Activated CD4-positive, alpha-beta memory T cell treated with anti-CD3 and anti-CD28 coated beads for 36 hours (primary cell): ENCODE measurements at regions not wholly inside any gene's neighbourhood (a gene's known extent, or its start where the extent isn't known, plus 50 kb on each side); places are given as distances from the start of the nearest gene placed in this dataset.

Source experiments
- CTCF ChIA-PET: fragments of 350-600 bp; sonication (Branson Sonifier 250); formaldehyde crosslinking; loops from one replicate; lab custom pipeline; 2021; ENCODE audit warnings: antibody characterized with exemption, inconsistent platforms; lab: Charles Lee
- POLR2A ChIA-PET: fragments of 350-600 bp; sonication (Branson Sonifier 250); formaldehyde crosslinking; loops from one replicate; lab custom pipeline; 2021; ENCODE audit warnings: antibody characterized with exemption; lab: Charles Lee
- DNase-seq: peaks from one replicate; pipeline ENCODE4 v3.0.0-alpha.2; 2020
- H3K27ac Mint-ChIP-seq: one replicate; pipeline ENCODE4 v1.8.0; 2021; ENCODE audit warnings: mixed read lengths
- H3K27me3 Mint-ChIP-seq: one replicate; pipeline ENCODE4 v1.8.0; 2021; ENCODE audit warnings: mixed read lengths
- H3K36me3 Mint-ChIP-seq: one replicate; pipeline ENCODE4 v1.8.0; 2021; ENCODE audit warnings: mixed read lengths
- H3K4me1 Mint-ChIP-seq: one replicate; pipeline ENCODE4 v1.8.0; 2021; ENCODE audit warnings: low read depth, mixed read lengths
- H3K4me3 Mint-ChIP-seq: one replicate; pipeline ENCODE4 v1.8.0; 2021; ENCODE audit warnings: mild to moderate bottlenecking, mixed read lengths
- H3K9me3 Mint-ChIP-seq: one replicate; pipeline ENCODE4 v1.8.0; 2021; ENCODE audit warnings: mixed read lengths
- intact Hi-C: fragments of 100-400 bp; cut with micrococcal nuclease; formaldehyde crosslinking; loops from one replicate; pipeline ENCODE4 v1.15.1; 2023

DNA sequence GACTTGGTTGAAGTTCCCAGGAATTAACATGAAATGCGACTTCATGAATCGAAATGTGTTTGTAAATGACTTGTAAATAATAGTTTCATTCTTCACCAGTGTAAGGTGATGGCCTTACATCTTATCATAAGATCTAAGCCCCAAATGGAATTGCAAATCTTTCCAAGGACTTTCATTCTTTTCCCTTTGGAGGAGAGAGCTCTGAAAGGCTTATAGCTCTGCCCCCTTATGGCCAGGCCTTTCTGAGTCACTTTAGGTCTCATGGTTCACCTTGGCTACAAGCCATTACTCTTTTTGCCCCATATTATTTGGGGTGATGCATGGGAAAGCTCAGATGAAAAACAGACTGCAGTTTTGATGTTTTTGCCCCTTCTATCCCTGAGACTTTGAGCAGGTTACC is 209.1 kb upstream of the BMP2 start:
- H3K4me1 Mint-ChIP-seq = no peaks in the 10 kb centered on the region
- ChIA-PET CTCF (no interaction called here), POLR2A (no interaction called here)
- H3K4me3 Mint-ChIP-seq = no peak overlapping the region
- no peaks in the 10 kb centered on the region for H3K36me3 Mint-ChIP-seq
- DNase-seq = no peak
- no peak overlapping the region for H3K27ac Mint-ChIP-seq
- H3K9me3 Mint-ChIP-seq = no peaks in the 10 kb centered on the region
- intact Hi-C loops = no loop called here
- no peaks in the 10 kb centered on the region for H3K27me3 Mint-ChIP-seq

DNA sequence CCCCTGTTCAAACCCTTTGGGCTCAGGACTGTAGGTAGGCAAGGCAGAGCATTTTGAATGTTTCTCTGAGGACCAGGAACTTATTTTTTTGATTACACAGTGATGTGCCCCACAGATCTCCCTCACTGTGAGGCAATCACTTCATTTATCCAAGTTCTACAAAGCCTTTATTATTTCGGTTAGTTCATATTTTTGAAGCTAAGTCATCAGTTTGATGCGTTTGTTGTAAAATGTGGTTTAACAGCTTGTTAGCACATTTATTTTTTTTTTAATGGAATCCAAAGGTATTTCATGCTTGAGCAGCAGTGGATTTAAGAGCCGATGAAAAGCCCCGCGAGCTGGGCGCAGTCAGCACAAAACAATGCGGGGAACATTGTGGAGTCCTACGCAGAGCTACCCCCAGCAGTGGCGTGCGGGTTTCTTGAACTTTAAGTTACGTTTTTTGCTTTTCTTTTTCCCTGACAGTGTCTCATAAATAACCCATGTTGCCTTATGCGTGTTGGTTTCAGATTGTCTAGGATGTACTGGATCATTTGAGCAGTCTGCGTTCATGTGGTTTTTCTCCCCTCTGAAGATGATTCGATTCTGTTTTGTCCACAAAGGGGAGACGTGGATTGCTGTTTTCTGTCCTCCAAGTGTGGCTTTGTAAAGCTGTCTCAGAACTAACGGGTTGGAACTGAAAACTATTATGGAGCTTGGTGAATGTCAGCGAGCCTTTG is 233.6 kb upstream of the BMP2 start:
- H3K27ac Mint-ChIP-seq = no peak overlapping the region
- no peak for DNase-seq
- POLR2A ChIA-PET = no interaction called here
- CTCF ChIA-PET = no interaction called here
- H3K9me3 Mint-ChIP-seq = peaks cover 7% of the 10 kb centered on the region
- no peaks in the 10 kb centered on the region for H3K4me1 Mint-ChIP-seq
- H3K36me3 Mint-ChIP-seq = no peaks in the 10 kb centered on the region
- no peak overlapping the region for H3K4me3 Mint-ChIP-seq
- no peaks in the 10 kb centered on the region for H3K27me3 Mint-ChIP-seq
- intact Hi-C loops = no loop called here

DNA sequence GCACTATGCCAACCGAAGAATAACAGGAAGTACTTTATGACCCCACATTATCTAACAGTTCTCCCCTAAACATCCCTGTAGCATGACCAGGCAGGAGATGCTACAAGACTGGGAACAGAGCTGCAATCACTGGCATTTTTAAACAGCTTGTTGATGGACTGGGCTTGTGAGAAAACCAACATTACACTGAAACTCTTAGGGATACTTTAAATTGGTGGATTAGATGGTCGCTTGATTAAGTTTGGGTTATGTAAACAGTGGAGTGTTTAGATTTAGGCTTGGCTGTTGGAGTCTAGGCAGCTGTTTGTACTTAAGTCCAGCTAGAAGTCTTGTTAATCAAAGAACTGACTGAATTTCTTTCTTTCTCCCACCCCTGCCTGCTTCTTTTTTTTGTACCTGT is 234.1 kb upstream of the BMP2 start:
- H3K4me3 Mint-ChIP-seq = no peak overlapping the region
- no peaks in the 10 kb centered on the region for H3K4me1 Mint-ChIP-seq
- POLR2A ChIA-PET = no interaction called here
- DNase-seq = no peak
- CTCF ChIA-PET = no interaction called here
- intact Hi-C loops = no loop called here
- no peaks in the 10 kb centered on the region for H3K36me3 Mint-ChIP-seq
- H3K9me3 Mint-ChIP-seq = peaks cover 7% of the 10 kb centered on the region
- H3K27me3 Mint-ChIP-seq = no peaks in the 10 kb centered on the region
- no peak overlapping the region for H3K27ac Mint-ChIP-seq

DNA sequence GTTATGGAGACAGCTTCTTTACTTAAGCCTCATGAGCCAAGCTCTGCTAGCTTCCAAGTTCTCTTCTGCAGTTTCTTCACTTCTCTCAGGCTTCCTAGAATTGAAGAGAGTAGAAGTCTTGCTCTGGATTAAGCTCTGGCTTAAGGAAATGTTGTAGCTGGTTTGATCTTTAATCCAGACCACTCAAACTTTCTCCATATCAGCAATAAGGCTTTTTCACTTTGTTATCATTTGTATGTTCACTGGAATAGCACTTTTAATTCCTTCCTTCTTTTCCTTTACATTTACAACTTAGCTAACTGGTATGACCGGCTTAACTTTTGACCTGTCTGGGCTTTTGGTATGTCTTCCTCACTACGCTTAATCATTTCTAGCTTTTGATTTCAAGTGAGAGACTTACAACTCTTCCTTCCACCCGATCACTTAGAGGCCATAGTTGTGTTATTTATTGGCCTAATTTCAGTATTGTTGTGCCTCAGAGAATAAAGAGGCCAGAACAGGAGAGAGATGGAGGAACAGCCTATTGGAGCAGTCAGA is 236.6 kb upstream of the BMP2 start:
- Mint-ChIP-seq H3K36me3 (no peaks in the 10 kb centered on the region), H3K4me3 (no peak overlapping the region), H3K27me3 (no peaks in the 10 kb centered on the region), H3K4me1 (no peaks in the 10 kb centered on the region), H3K9me3 (peaks cover 6% of the 10 kb centered on the region), H3K27ac (no peak overlapping the region)
- ChIA-PET CTCF (no interaction called here), POLR2A (no interaction called here)
- no peak for DNase-seq
- intact Hi-C loops = no loop called here

GRCh38 chr20:6530254-6530653 is 237.2 kb upstream of the BMP2 start:
- Mint-ChIP-seq H3K4me1 (no peaks in the 10 kb centered on the region), H3K36me3 (no peaks in the 10 kb centered on the region), H3K9me3 (peaks cover 7% of the 10 kb centered on the region), H3K4me3 (no peak overlapping the region), H3K27me3 (no peaks in the 10 kb centered on the region), H3K27ac (no peak overlapping the region)
- ChIA-PET POLR2A (no interaction called here), CTCF (no interaction called here)
- intact Hi-C loops = no loop called here
- no peak for DNase-seq

DNA sequence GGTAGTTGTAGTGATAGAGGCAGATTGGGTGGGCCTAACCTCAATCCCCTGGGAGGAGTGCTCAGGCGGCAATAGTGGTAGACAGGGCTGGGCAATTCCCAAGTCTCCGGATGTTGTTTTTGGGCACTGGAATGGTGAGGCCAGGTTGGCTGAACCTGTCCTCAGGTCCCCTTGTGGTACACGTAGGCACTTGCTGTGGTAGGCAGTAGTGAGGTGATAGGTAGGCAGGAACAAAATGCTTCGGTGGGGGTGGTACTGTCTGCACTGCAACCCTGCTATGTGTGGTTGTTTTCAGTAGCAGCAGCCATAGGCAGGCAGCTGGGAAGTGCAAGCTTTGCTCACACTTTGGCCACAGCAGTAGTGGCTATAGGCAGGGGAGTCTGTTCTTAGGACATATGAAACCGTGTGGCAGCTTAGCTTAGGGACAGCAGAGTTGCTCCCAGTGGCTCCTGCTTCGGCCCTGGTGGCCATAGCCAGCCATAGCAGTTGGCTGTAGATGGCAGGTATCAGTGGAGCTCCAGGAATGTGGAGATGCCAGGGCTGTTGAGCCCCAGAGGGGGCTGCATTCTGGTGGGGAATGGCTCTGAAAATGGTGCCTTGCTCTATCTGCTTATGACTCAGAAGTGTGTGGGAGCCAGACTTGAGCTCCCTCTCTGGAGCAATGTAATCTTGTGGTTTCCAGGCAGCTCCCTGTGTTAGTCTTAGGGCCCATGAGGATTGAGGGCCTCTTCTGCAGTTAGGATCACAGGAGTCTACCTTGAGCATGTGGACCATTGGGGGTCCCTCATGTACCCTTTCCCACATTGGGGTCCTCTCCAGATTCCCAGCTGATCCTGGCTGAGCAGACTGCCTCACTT is 241.8 kb upstream of the BMP2 start:
- Mint-ChIP-seq H3K27me3 (no peaks in the 10 kb centered on the region), H3K9me3 (peaks cover 28% of the 10 kb centered on the region), H3K36me3 (no peaks in the 10 kb centered on the region), H3K4me3 (no peak overlapping the region), H3K4me1 (no peaks in the 10 kb centered on the region), H3K27ac (no peak overlapping the region)
- ChIA-PET CTCF (no interaction called here), POLR2A (no interaction called here)
- intact Hi-C loops = no loop called here
- DNase-seq = no peak

- H3K4me1 Mint-ChIP-seq = no peaks in the 10 kb centered on the region
- no peak for DNase-seq
- intact Hi-C loops = no loop called here
- no peaks in the 10 kb centered on the region for H3K27me3 Mint-ChIP-seq
- ChIA-PET POLR2A (no interaction called here), CTCF (no interaction called here)
- H3K36me3 Mint-ChIP-seq = no peaks in the 10 kb centered on the region
- H3K27ac Mint-ChIP-seq = no peak overlapping the region
- H3K4me3 Mint-ChIP-seq = no peak overlapping the region
- peaks cover 28% of the 10 kb centered on the region for H3K9me3 Mint-ChIP-seq
Measured at GRCh38 chr20:6524305-6524704, 243.2 kb upstream of the BMP2 start.

GRCh38 chr20:6519556-6519955 is 247.9 kb upstream of the BMP2 start:
- no peak overlapping the region for H3K4me3 Mint-ChIP-seq
- H3K27ac Mint-ChIP-seq = no peak overlapping the region
- H3K36me3 Mint-ChIP-seq = no peaks in the 10 kb centered on the region
- no peak for DNase-seq
- no peaks in the 10 kb centered on the region for H3K27me3 Mint-ChIP-seq
- intact Hi-C loops = no loop called here
- POLR2A ChIA-PET = no interaction called here
- CTCF ChIA-PET = no interaction called here
- no peaks in the 10 kb centered on the region for H3K4me1 Mint-ChIP-seq
- H3K9me3 Mint-ChIP-seq = peaks cover 16% of the 10 kb centered on the region

DNA sequence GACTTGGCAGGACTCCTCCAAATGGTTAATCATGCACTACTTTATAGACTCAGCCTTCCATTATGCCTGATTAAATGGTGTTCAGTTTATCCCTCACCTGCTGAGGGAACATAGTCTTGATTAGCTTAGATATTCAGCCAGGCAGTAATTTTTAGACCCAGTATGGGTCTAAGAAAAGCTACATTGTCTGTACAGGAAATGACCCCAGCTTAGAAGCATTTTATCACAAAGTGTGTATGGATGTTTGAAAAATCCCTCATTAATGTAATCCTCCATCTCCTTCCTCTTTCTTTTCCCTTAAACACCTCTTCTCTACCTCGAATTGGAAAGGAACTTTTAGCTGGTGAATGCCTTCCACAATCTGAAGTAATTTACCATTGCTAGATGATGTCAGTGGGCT is 252.2 kb upstream of the BMP2 start:
- intact Hi-C loops = no loop called here
- Mint-ChIP-seq H3K9me3 (no peaks in the 10 kb centered on the region), H3K27ac (no peak overlapping the region), H3K36me3 (no peaks in the 10 kb centered on the region), H3K27me3 (no peaks in the 10 kb centered on the region), H3K4me1 (no peaks in the 10 kb centered on the region), H3K4me3 (no peak overlapping the region)
- DNase-seq = no peak
- ChIA-PET POLR2A (no interaction called here), CTCF (no interaction called here)

- ChIA-PET POLR2A (no interaction called here), CTCF (no interaction called here)
- no peaks in the 10 kb centered on the region for H3K36me3 Mint-ChIP-seq
- H3K4me3 Mint-ChIP-seq = no peak overlapping the region
- intact Hi-C loops = no loop called here
- no peaks in the 10 kb centered on the region for H3K27me3 Mint-ChIP-seq
- no peaks in the 10 kb centered on the region for H3K4me1 Mint-ChIP-seq
- no peaks in the 10 kb centered on the region for H3K9me3 Mint-ChIP-seq
- no peak for DNase-seq
- no peak overlapping the region for H3K27ac Mint-ChIP-seq
Measured at GRCh38 chr20:6513599-6513998, 253.9 kb upstream of the BMP2 start.

- CTCF ChIA-PET = no interaction called here
- H3K27ac Mint-ChIP-seq = no peak overlapping the region
Measured at GRCh38 chr20:6509374-6509773, 258.1 kb upstream of the BMP2 start.

GRCh38 chr20:6506906-6507305 is 260.6 kb upstream of the BMP2 start:
- no peak overlapping the region for H3K4me3 Mint-ChIP-seq
- H3K27me3 Mint-ChIP-seq = no peaks in the 10 kb centered on the region
- no peaks in the 10 kb centered on the region for H3K4me1 Mint-ChIP-seq
- intact Hi-C loops = no loop called here
- DNase-seq = no peak
- H3K27ac Mint-ChIP-seq = no peak overlapping the region
- H3K36me3 Mint-ChIP-seq = no peaks in the 10 kb centered on the region
- ChIA-PET CTCF (no interaction called here), POLR2A (no interaction called here)
- H3K9me3 Mint-ChIP-seq = no peaks in the 10 kb centered on the region

More at GRCh38 chr20:6509374-6509773, 258.1 kb upstream of the BMP2 start:
- Mint-ChIP-seq H3K4me1 (no peaks in the 10 kb centered on the region), H3K27me3 (no peaks in the 10 kb centered on the region), H3K4me3 (no peak overlapping the region), H3K9me3 (no peaks in the 10 kb centered on the region), H3K36me3 (no peaks in the 10 kb centered on the region)
- POLR2A ChIA-PET = no interaction called here
- no peak for DNase-seq
- intact Hi-C loops = no loop called here

DNA sequence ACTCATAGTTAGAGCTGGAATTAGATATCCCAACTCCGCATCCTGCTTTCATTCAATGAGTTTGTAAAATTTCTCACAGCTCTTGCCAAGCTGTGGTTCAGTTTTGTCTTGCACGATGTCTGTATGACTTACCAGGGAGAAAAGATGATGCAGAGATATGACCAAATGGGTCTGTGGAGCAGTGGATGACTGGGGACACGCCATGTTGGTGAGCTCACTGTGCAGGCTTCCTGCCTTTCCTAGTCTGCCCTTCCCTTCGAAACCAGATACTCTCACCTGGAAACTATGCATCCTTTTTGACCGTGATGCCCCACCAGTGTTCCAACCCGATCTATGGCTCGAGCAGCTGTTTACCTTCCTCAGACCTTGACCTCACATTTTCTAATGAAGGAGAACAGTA is 262.7 kb upstream of the BMP2 start:
- CTCF ChIA-PET = no interaction called here
- Mint-ChIP-seq H3K27ac (no peak overlapping the region), H3K4me3 (no peak overlapping the region), H3K27me3 (no peaks in the 10 kb centered on the region), H3K9me3 (peaks cover 2% of the 10 kb centered on the region), H3K36me3 (no peaks in the 10 kb centered on the region), H3K4me1 (no peaks in the 10 kb centered on the region)
- POLR2A ChIA-PET = no interaction called here
- intact Hi-C loops = no loop called here
- no peak for DNase-seq
